HEK293T (cell line): ENCODE measurements at regions not wholly inside any gene's neighbourhood (a gene's known extent, or its start where the extent isn't known, plus 50 kb on each side); places are given as distances from the start of the nearest gene placed in this dataset.
"Not testable (repeated sequence)": the region's sequence is repeated elsewhere in the genome, so short reads cannot be mapped to it uniquely, and the experiment has no call there.

Experiments used
- CTCF ChIA-PET: fragments of 350-600 bp; formaldehyde crosslinking; extraction: SDS; loops from one replicate; lab custom pipeline; 2021; ENCODE audit warnings: antibody characterized with exemption, inconsistent platforms; lab: Yijun Ruan, JAX
- POLR2A ChIA-PET: fragments of 350-600 bp; formaldehyde crosslinking; extraction: SDS; loops from one replicate; lab custom pipeline; 2020; ENCODE audit warnings: antibody characterized with exemption, inconsistent platforms; lab: Yijun Ruan, JAX
- DNase-seq: peaks from one replicate; pipeline ENCODE4 v3.0.0; 2012; ENCODE audit warnings: mixed read lengths; ENCODE audit errors: extremely low spot score
- ARNT ChIP-seq: fragments of 450-650 bp; IDR thresholded peaks from 2 replicates; pipeline ENCODE4 v1.6.1; 2017; ENCODE audit warnings: mild to moderate bottlenecking
- BHLHE40 ChIP-seq: fragments of 450-650 bp; IDR thresholded peaks from 2 replicates; pipeline ENCODE4 v1.6.1; 2016; ENCODE audit warnings: mild to moderate bottlenecking, moderate library complexity, borderline replicate concordance
- CTBP1 ChIP-seq: fragments of 450-650 bp; IDR thresholded peaks from 2 replicates; pipeline ENCODE4 v1.6.1; 2016; ENCODE audit warnings: borderline replicate concordance
- ELF4 ChIP-seq: fragments of 450-650 bp; IDR thresholded peaks from 2 replicates; pipeline ENCODE4 v1.6.1; 2017; ENCODE audit warnings: antibody characterized with exemption
- FOXA1 ChIP-seq: fragments of 450-650 bp; IDR thresholded peaks from 2 replicates; pipeline ENCODE4 v1.6.1; 2016; ENCODE audit warnings: mild to moderate bottlenecking
- FOXK2 ChIP-seq: fragments of 450-650 bp; IDR thresholded peaks from 2 replicates; pipeline ENCODE4 v1.6.1; 2016; ENCODE audit warnings: mild to moderate bottlenecking
- FOXM1 ChIP-seq: fragments of 450-650 bp; IDR thresholded peaks from 2 replicates; pipeline ENCODE4 v1.6.1; 2017; ENCODE audit warnings: mild to moderate bottlenecking, borderline replicate concordance
- HDGF ChIP-seq: fragments of 450-650 bp; IDR thresholded peaks from 2 replicates; pipeline ENCODE4 v1.6.1; 2017; ENCODE audit warnings: antibody characterized with exemption, borderline replicate concordance
- L3MBTL2 ChIP-seq: fragments of 450-650 bp; conservative IDR thresholded peaks from 2 replicates; pipeline ENCODE4 v1.6.1; 2016; ENCODE audit warnings: mild to moderate bottlenecking
- LEF1 ChIP-seq: fragments of 450-650 bp; IDR thresholded peaks from 2 replicates; pipeline ENCODE4 v1.6.1; 2017; ENCODE audit warnings: mild to moderate bottlenecking, borderline replicate concordance
- NFRKB ChIP-seq: fragments of 450-650 bp; IDR thresholded peaks from 2 replicates; pipeline ENCODE4 v1.6.1; 2016; ENCODE audit warnings: mild to moderate bottlenecking, moderate library complexity
- PKNOX1 ChIP-seq: fragments of 450-650 bp; IDR thresholded peaks from 2 replicates; pipeline ENCODE4 v1.6.1; 2016
- SP1 ChIP-seq: fragments of 450-650 bp; IDR thresholded peaks from 2 replicates; pipeline ENCODE4 v1.6.1; 2017
- SUZ12 ChIP-seq: fragments of 450-650 bp; IDR thresholded peaks from 2 replicates; pipeline ENCODE4 v1.6.1; 2016; ENCODE audit warnings: mild to moderate bottlenecking
- TARDBP ChIP-seq: fragments of 450-650 bp; IDR thresholded peaks from 2 replicates; pipeline ENCODE4 v1.6.1; 2016
- ZNF384 ChIP-seq: fragments of 450-650 bp; IDR thresholded peaks from 2 replicates; pipeline ENCODE4 v1.6.1; 2016

GRCh38 chr14:89661392-89661791, 244.4 kb upstream of the FOXN3 start:
- ChIA-PET POLR2A (no interaction called here), CTCF (no interaction called here)
- DNase-seq = no peak
- TF ChIP-seq ARNT (no peak), PKNOX1 (no peak)

- CTCF ChIA-PET, POLR2A ChIA-PET, DNase-seq: not testable (repeated sequence)
Observed at GRCh38 chr14:89660625-89661233, 243.7 kb upstream of the FOXN3 start.

- no peak for DNase-seq
- ChIA-PET CTCF (no interaction called here), POLR2A (no interaction called here)
- TF ChIP-seq PKNOX1 (no peak), ZNF384 (no peak), SP1 (no peak), FOXM1 (no peak), ARNT (no peak), HDGF (no peak), FOXK2 (no peak), LEF1 (no peak), FOXA1 (no peak), SUZ12 (no peak), BHLHE40 (no peak), TARDBP (no peak), NFRKB (no peak), CTBP1 (no peak), L3MBTL2 (no peak), ELF4 (no peak)
Observed at GRCh38 chr14:89660166-89660565, 243.1 kb upstream of the FOXN3 start.

GRCh38 chr14:89658977-89659670, 242.1 kb upstream of the FOXN3 start:
- ChIA-PET POLR2A (no interaction called here), CTCF (no interaction called here)
- TF ChIP-seq NFRKB (no peak), BHLHE40 (no peak), HDGF (no peak), L3MBTL2 (no peak), SP1 (no peak)
- no peak for DNase-seq

- ChIA-PET POLR2A (no interaction called here), CTCF (no interaction called here)
- no peak for TF ChIP-seq FOXK2
- no peak for TF ChIP-seq HDGF
- no peak for TF ChIP-seq ZNF384
- no peak for TF ChIP-seq NFRKB
- no peak for TF ChIP-seq SUZ12
- TF ChIP-seq SP1 = no peak
- no peak for TF ChIP-seq ELF4
- TF ChIP-seq ARNT = no peak
- DNase-seq = no peak
Observed at GRCh38 chr14:89657014-89657413, 240.0 kb upstream of the FOXN3 start.

GRCh38 chr14:89654998-89655397, 238.0 kb upstream of the FOXN3 start:
- ChIA-PET CTCF (no interaction called here), POLR2A (no interaction called here)

More at GRCh38 chr14:89654998-89655397, 238.0 kb upstream of the FOXN3 start:
- DNase-seq = no peak
- TF ChIP-seq BHLHE40 (no peak), TARDBP (no peak), NFRKB (no peak), SP1 (no peak), ELF4 (no peak), FOXK2 (no peak), SUZ12 (no peak), ARNT (no peak), ZNF384 (no peak), CTBP1 (no peak), FOXA1 (no peak), HDGF (no peak), FOXM1 (no peak), PKNOX1 (no peak), LEF1 (no peak), L3MBTL2 (no peak)
